NB4 (cell line): ENCODE measurements at regions not wholly inside any gene's neighbourhood (a gene's known extent, or its start where the extent isn't known, plus 50 kb on each side); places are given as distances from the start of the nearest gene placed in this dataset.

Experiments used
- MYC ChIP-seq: IDR thresholded peaks from 2 replicates; pipeline ENCODE4 v1.6.1; 2011; ENCODE audit warnings: low read depth, low read length
- POLR2A ChIP-seq: IDR thresholded peaks from 2 replicates; pipeline ENCODE4 v1.6.1; 2011; ENCODE audit warnings: mild to moderate bottlenecking; ENCODE audit not compliant: insufficient read length; ENCODE audit errors: extremely low read depth
- TF ChIP-seq, protein P1 (sequence below): IDR thresholded peaks from one replicate; pipeline ENCODE4 v1.5.1; 2012; ENCODE audit warnings: low read depth, low read length
- TF ChIP-seq, protein P2 (sequence below): IDR thresholded peaks from 2 replicates; pipeline ENCODE4 v1.6.1; 2011; ENCODE audit warnings: low read depth, low read length

DNA sequence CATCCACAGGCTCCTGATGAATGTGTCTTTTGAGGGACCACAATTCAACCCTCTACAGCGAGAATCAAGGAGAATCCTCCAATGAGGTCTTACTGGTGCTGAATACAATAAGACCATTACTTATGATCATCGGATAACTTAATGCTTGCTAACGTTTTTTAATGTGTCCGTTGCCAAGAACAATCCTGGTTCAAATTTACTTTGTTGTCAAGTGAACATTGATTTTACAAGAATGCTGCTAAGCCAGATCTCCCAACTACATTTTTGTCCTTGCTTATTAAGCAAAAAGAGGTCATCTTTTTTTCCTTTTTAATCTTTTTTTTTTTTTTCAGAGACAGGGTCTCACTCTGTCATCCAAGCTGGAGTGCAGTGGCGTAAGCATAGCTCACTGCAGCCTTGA, 93.7 kb downstream of the THNSL2 start:
- TF ChIP-seq, protein P1, sequence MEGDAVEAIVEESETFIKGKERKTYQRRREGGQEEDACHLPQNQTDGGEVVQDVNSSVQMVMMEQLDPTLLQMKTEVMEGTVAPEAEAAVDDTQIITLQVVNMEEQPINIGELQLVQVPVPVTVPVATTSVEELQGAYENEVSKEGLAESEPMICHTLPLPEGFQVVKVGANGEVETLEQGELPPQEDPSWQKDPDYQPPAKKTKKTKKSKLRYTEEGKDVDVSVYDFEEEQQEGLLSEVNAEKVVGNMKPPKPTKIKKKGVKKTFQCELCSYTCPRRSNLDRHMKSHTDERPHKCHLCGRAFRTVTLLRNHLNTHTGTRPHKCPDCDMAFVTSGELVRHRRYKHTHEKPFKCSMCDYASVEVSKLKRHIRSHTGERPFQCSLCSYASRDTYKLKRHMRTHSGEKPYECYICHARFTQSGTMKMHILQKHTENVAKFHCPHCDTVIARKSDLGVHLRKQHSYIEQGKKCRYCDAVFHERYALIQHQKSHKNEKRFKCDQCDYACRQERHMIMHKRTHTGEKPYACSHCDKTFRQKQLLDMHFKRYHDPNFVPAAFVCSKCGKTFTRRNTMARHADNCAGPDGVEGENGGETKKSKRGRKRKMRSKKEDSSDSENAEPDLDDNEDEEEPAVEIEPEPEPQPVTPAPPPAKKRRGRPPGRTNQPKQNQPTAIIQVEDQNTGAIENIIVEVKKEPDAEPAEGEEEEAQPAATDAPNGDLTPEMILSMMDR = no peak
- TF ChIP-seq POLR2A = no peak
- TF ChIP-seq, protein P2, sequence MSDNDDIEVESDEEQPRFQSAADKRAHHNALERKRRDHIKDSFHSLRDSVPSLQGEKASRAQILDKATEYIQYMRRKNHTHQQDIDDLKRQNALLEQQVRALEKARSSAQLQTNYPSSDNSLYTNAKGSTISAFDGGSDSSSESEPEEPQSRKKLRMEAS = no peak
- TF ChIP-seq MYC = no peak
